GM21423 (cell line): ENCODE measurements at regions not wholly inside any gene's neighbourhood (a gene's known extent, or its start where the extent isn't known, plus 50 kb on each side); places are given as distances from the start of the nearest gene placed in this dataset.
A peak's percentile ranks its signal among the peaks of the same experiment; 100 is the strongest.
"Not testable (repeated sequence)": the region's sequence is repeated elsewhere in the genome, so short reads cannot be mapped to it uniquely, and the experiment has no call there.

Source experiments
- ATAC-seq: cut with Tn5 transposase; IDR thresholded peaks from one replicate; pipeline ENCODE4 v1.9.1; 2021; ENCODE audit warnings: mild to moderate bottlenecking, moderate library complexity; ENCODE audit not compliant: unreplicated experiment

- ATAC-seq: no peak
Measured at GRCh38 chrX:40258909-40259308, 161.2 kb upstream of the BCOR start.

- ATAC-seq: no peak
Measured at GRCh38 chrX:40253771-40254170, 156.0 kb upstream of the BCOR start.

GRCh38 chrX:40249582-40249981 is 151.8 kb upstream of the BCOR start:
- no peak for ATAC-seq

- ATAC-seq: no peak
Measured at GRCh38 chrX:40248822-40249221, 151.1 kb upstream of the BCOR start.

- ATAC-seq: no peak
Measured at GRCh38 chrX:40247848-40248622, 150.3 kb upstream of the BCOR start.

GRCh38 chrX:40247382-40247781 is 149.6 kb upstream of the BCOR start:
- ATAC-seq: no peak

- no peak for ATAC-seq
Measured at GRCh38 chrX:40245488-40246071, 147.8 kb upstream of the BCOR start.

GRCh38 chrX:40244980-40245379 is 147.2 kb upstream of the BCOR start:
- no peak for ATAC-seq

- ATAC-seq: no peak
Measured at GRCh38 chrX:40243755-40244515, 146.2 kb upstream of the BCOR start.

GRCh38 chrX:40240844-40241243 is 143.1 kb upstream of the BCOR start:
- no peak for ATAC-seq

- no peak for ATAC-seq
Measured at GRCh38 chrX:40237731-40238178, 140.0 kb upstream of the BCOR start.

GRCh38 chrX:40230646-40231045 is 132.9 kb upstream of the BCOR start:
- ATAC-seq: no peak

GRCh38 chrX:40227125-40227524 is 129.4 kb upstream of the BCOR start:
- no peak for ATAC-seq

- ATAC-seq: no peak
Measured at GRCh38 chrX:40224658-40225057, 126.9 kb upstream of the BCOR start.

GRCh38 chrX:40222612-40223011 is 124.9 kb upstream of the BCOR start:
- ATAC-seq: not testable (repeated sequence)

GRCh38 chrX:40213092-40213491 is 115.3 kb upstream of the BCOR start:
- ATAC-seq: no peak

GRCh38 chrX:40209951-40210617 is 112.3 kb upstream of the BCOR start:
- ATAC-seq: no peak

GRCh38 chrX:40207626-40208025 is 109.9 kb upstream of the BCOR start:
- ATAC-seq: no peak

GRCh38 chrX:40205471-40205870 is 107.7 kb upstream of the BCOR start:
- ATAC-seq: no peak

GRCh38 chrX:40202456-40202855 is 104.7 kb upstream of the BCOR start:
- no peak for ATAC-seq

- ATAC-seq: peak; percentile 78
Measured at GRCh38 chrX:40201329-40201885, 103.6 kb upstream of the BCOR start.
